Mesothelial cell of epicardium (in vitro differentiated cells): ENCODE measurements at regions not wholly inside any gene's neighbourhood (a gene's known extent, or its start where the extent isn't known, plus 50 kb on each side); places are given as distances from the start of the nearest gene placed in this dataset.

Experiments
- DNase-seq, 2 experiments: peaks; one replicate each; pipeline ENCODE4 v3.0.0; 2021; ENCODE audit warnings: low spot score in 2 of 2; ENCODE audit not compliant: unreplicated experiment in 2 of 2
- H3K27ac Mint-ChIP-seq: 2 replicates; pipeline ENCODE4 v1.8.0; 2021; ENCODE audit warnings: mixed read lengths
- H3K27me3 Mint-ChIP-seq: 2 replicates; pipeline ENCODE4 v1.8.0; 2021; ENCODE audit warnings: low read depth, mixed read lengths
- H3K36me3 Mint-ChIP-seq: 2 replicates; pipeline ENCODE4 v1.8.0; 2021; ENCODE audit warnings: mixed read lengths
- H3K4me1 Mint-ChIP-seq: 2 replicates; pipeline ENCODE4 v1.8.0; 2021; ENCODE audit warnings: mixed read lengths
- H3K4me3 Mint-ChIP-seq: 2 replicates; pipeline ENCODE4 v1.8.0; 2021; ENCODE audit warnings: mild to moderate bottlenecking, moderate library complexity, mixed read lengths
- H3K9me3 Mint-ChIP-seq: 2 replicates; pipeline ENCODE4 v1.8.0; 2021; ENCODE audit warnings: mixed read lengths
- CTCF ChIP-seq: fragments of 200-600 bp; sonication (generic); IDR thresholded peaks from one replicate; pipeline ENCODE4 v1.5.0; 2021; ENCODE audit warnings: antibody characterized with exemption; ENCODE audit not compliant: unreplicated experiment

GRCh38 chr16:27737513-27737912 is 187.6 kb downstream of the KATNIP start:
- no peak overlapping the region for H3K4me3 Mint-ChIP-seq

More at GRCh38 chr16:27737513-27737912, 187.6 kb downstream of the KATNIP start:
- H3K9me3 Mint-ChIP-seq: no peaks in the 10 kb centered on the region
- DNase-seq: no peak
- no peak overlapping the region for H3K27ac Mint-ChIP-seq
- H3K4me1 Mint-ChIP-seq: peaks cover 18% of the 10 kb centered on the region
- TF ChIP-seq CTCF: no peak
- H3K27me3 Mint-ChIP-seq: no peaks in the 10 kb centered on the region
- peaks cover 11% of the 10 kb centered on the region for H3K36me3 Mint-ChIP-seq
